ENCODE measurements at regions not wholly inside any gene's neighbourhood (a gene's known extent, or its start where the extent isn't known, plus 50 kb on each side); places are given as distances from the start of the nearest gene placed in this dataset.
A peak's percentile ranks its signal among the peaks of the same experiment; 100 is the strongest.

- DNase-seq (ENCODE audit: low spot score): no peak
- intact Hi-C loops (cut with micrococcal nuclease): no loop called here
- H3K4me1 Mint-ChIP-seq (ENCODE audit: low read depth): peaks cover 8% of the 10 kb centered on the region
- no peak overlapping the region for H3K4me3 Mint-ChIP-seq
- peaks cover 7% of the 10 kb centered on the region for H3K9me3 Mint-ChIP-seq
- no peaks in the 10 kb centered on the region for H3K27me3 Mint-ChIP-seq (ENCODE audit: insufficient read depth)
- no peak overlapping the region for H3K27ac Mint-ChIP-seq
- peaks cover 2% of the 10 kb centered on the region for H3K36me3 Mint-ChIP-seq (ENCODE audit: low read depth)
Observed at GRCh38 chrY:21111313-21111712, 355.4 kb downstream of the RPS4Y2 start.

GRCh38 chrY:21121065-21121464 is 365.2 kb downstream of the RPS4Y2 start:
- H3K4me3 Mint-ChIP-seq: no peak overlapping the region

GRCh38 chrY:21135591-21135990 is 375.5 kb upstream of the RBMY1B start:
- intact Hi-C loops (cut with micrococcal nuclease): loop anchor here (10.0 kb wide), 2 partner anchors 49 to 61 kb away; no protein-coding TSS in a partner anchor
- H3K27me3 Mint-ChIP-seq (ENCODE audit: insufficient read depth): no peaks in the 10 kb centered on the region
- H3K36me3 Mint-ChIP-seq (ENCODE audit: low read depth): no peaks in the 10 kb centered on the region
- peaks cover 6% of the 10 kb centered on the region for H3K4me1 Mint-ChIP-seq (ENCODE audit: low read depth)
- H3K27ac Mint-ChIP-seq: no peak overlapping the region
- H3K9me3 Mint-ChIP-seq: no peaks in the 10 kb centered on the region
- DNase-seq (ENCODE audit: low spot score): no peak
- H3K4me3 Mint-ChIP-seq: no peak overlapping the region

More at GRCh38 chrY:21121065-21121464, 365.2 kb downstream of the RPS4Y2 start:
- Mint-ChIP-seq H3K4me1 (ENCODE audit: low read depth) (no peaks in the 10 kb centered on the region), H3K27ac (no peak overlapping the region), H3K36me3 (ENCODE audit: low read depth) (no peaks in the 10 kb centered on the region), H3K9me3 (peaks cover 8% of the 10 kb centered on the region), H3K27me3 (ENCODE audit: insufficient read depth) (no peaks in the 10 kb centered on the region)
- no peak for DNase-seq (ENCODE audit: low spot score)
- intact Hi-C loops (cut with micrococcal nuclease): no loop called here

GRCh38 chrY:21138056-21138758 is 372.9 kb upstream of the RBMY1B start:
- Mint-ChIP-seq H3K36me3 (ENCODE audit: low read depth) (no peaks in the 10 kb centered on the region), H3K27ac (no peak overlapping the region), H3K9me3 (no peaks in the 10 kb centered on the region), H3K4me3 (peak overlapping the region; percentile 57), H3K4me1 (ENCODE audit: low read depth) (peaks cover 6% of the 10 kb centered on the region), H3K27me3 (ENCODE audit: insufficient read depth) (no peaks in the 10 kb centered on the region)
- intact Hi-C loops (cut with micrococcal nuclease): loop anchor here (10.0 kb wide), 2 partner anchors 47 to 63 kb away; no protein-coding TSS in a partner anchor
- DNase-seq (ENCODE audit: low spot score): no peak

GRCh38 chrY:21146331-21146730 is 364.8 kb upstream of the RBMY1B start:
- intact Hi-C loops (cut with micrococcal nuclease): no loop called here

GRCh38 chrY:21149971-21150370 is 361.2 kb upstream of the RBMY1B start:
- intact Hi-C loops (cut with micrococcal nuclease): no loop called here
- DNase-seq (ENCODE audit: low spot score): no peak
- no peak overlapping the region for H3K27ac Mint-ChIP-seq
- H3K36me3 Mint-ChIP-seq (ENCODE audit: low read depth): peaks cover 3% of the 10 kb centered on the region
- H3K4me1 Mint-ChIP-seq (ENCODE audit: low read depth): no peaks in the 10 kb centered on the region
- peaks cover 3% of the 10 kb centered on the region for H3K9me3 Mint-ChIP-seq
- H3K27me3 Mint-ChIP-seq (ENCODE audit: insufficient read depth): no peaks in the 10 kb centered on the region
- no peak overlapping the region for H3K4me3 Mint-ChIP-seq

More at GRCh38 chrY:21146331-21146730, 364.8 kb upstream of the RBMY1B start:
- H3K4me1 Mint-ChIP-seq (ENCODE audit: low read depth): no peaks in the 10 kb centered on the region
- DNase-seq (ENCODE audit: low spot score): no peak
- H3K36me3 Mint-ChIP-seq (ENCODE audit: low read depth): no peaks in the 10 kb centered on the region
- H3K27ac Mint-ChIP-seq: no peak overlapping the region
- no peaks in the 10 kb centered on the region for H3K9me3 Mint-ChIP-seq
- H3K27me3 Mint-ChIP-seq (ENCODE audit: insufficient read depth): no peaks in the 10 kb centered on the region
- H3K4me3 Mint-ChIP-seq: no peak overlapping the region

- Mint-ChIP-seq H3K36me3 (ENCODE audit: low read depth) (peaks cover 1% of the 10 kb centered on the region), H3K9me3 (peaks cover 22% of the 10 kb centered on the region), H3K27ac (no peak overlapping the region), H3K27me3 (ENCODE audit: insufficient read depth) (no peaks in the 10 kb centered on the region), H3K4me1 (ENCODE audit: low read depth) (peaks cover 5% of the 10 kb centered on the region), H3K4me3 (no peak overlapping the region)
- no peak for DNase-seq (ENCODE audit: low spot score)
- intact Hi-C loops (cut with micrococcal nuclease): no loop called here
Observed at GRCh38 chrY:21169821-21170220, 341.3 kb upstream of the RBMY1B start.

- Mint-ChIP-seq H3K27ac (no peak overlapping the region), H3K4me1 (ENCODE audit: low read depth) (peaks cover 7% of the 10 kb centered on the region), H3K4me3 (no peak overlapping the region), H3K36me3 (ENCODE audit: low read depth) (no peaks in the 10 kb centered on the region), H3K27me3 (ENCODE audit: insufficient read depth) (no peaks in the 10 kb centered on the region), H3K9me3 (peaks cover 26% of the 10 kb centered on the region)
- intact Hi-C loops (cut with micrococcal nuclease): no loop called here
- DNase-seq (ENCODE audit: low spot score): no peak
Observed at GRCh38 chrY:21174697-21175463, 336.3 kb upstream of the RBMY1B start.

- Mint-ChIP-seq H3K4me1 (ENCODE audit: low read depth) (peaks cover 7% of the 10 kb centered on the region), H3K36me3 (ENCODE audit: low read depth) (no peaks in the 10 kb centered on the region)
- intact Hi-C loops (cut with micrococcal nuclease): no loop called here
Observed at GRCh38 chrY:21175505-21175904, 335.6 kb upstream of the RBMY1B start.

GRCh38 chrY:21177306-21177800 is 333.8 kb upstream of the RBMY1B start:
- peaks cover 11% of the 10 kb centered on the region for H3K9me3 Mint-ChIP-seq
- peaks cover 16% of the 10 kb centered on the region for H3K4me1 Mint-ChIP-seq (ENCODE audit: low read depth)
- DNase-seq (ENCODE audit: low spot score): no peak
- H3K36me3 Mint-ChIP-seq (ENCODE audit: low read depth): no peaks in the 10 kb centered on the region
- H3K4me3 Mint-ChIP-seq: no peak overlapping the region
- intact Hi-C loops (cut with micrococcal nuclease): no loop called here
- no peaks in the 10 kb centered on the region for H3K27me3 Mint-ChIP-seq (ENCODE audit: insufficient read depth)
- H3K27ac Mint-ChIP-seq: peak overlapping the region; percentile 36

More at GRCh38 chrY:21175505-21175904, 335.6 kb upstream of the RBMY1B start:
- Mint-ChIP-seq H3K4me3 (no peak overlapping the region), H3K27ac (no peak overlapping the region), H3K27me3 (ENCODE audit: insufficient read depth) (no peaks in the 10 kb centered on the region), H3K9me3 (peaks cover 26% of the 10 kb centered on the region)
- DNase-seq (ENCODE audit: low spot score): no peak

GRCh38 chrY:21178281-21178680 is 332.9 kb upstream of the RBMY1B start:
- Mint-ChIP-seq H3K4me1 (ENCODE audit: low read depth) (peaks cover 16% of the 10 kb centered on the region), H3K36me3 (ENCODE audit: low read depth) (no peaks in the 10 kb centered on the region), H3K27me3 (ENCODE audit: insufficient read depth) (no peaks in the 10 kb centered on the region), H3K4me3 (no peak overlapping the region), H3K9me3 (peaks cover 6% of the 10 kb centered on the region), H3K27ac (no peak overlapping the region)
- no peak for DNase-seq (ENCODE audit: low spot score)
- intact Hi-C loops (cut with micrococcal nuclease): no loop called here

- Mint-ChIP-seq H3K4me1 (ENCODE audit: low read depth) (peaks cover 27% of the 10 kb centered on the region), H3K4me3 (peak overlapping the region; percentile 7)
- intact Hi-C loops (cut with micrococcal nuclease): loop anchor here (5.0 to 10.0 kb wide), 3 partner anchors 46 to 604 kb away; partner anchors contain the start of gene EIF1AY
Observed at GRCh38 chrY:21180921-21181320, 330.2 kb upstream of the RBMY1B start.

GRCh38 chrY:21184271-21184670 is 326.9 kb upstream of the RBMY1B start:
- H3K27me3 Mint-ChIP-seq (ENCODE audit: insufficient read depth): no peaks in the 10 kb centered on the region
- intact Hi-C loops (cut with micrococcal nuclease): loop anchor here (5.0 to 10.0 kb wide), 3 partner anchors 49 to 607 kb away; partner anchors contain the start of gene EIF1AY
- H3K36me3 Mint-ChIP-seq (ENCODE audit: low read depth): no peaks in the 10 kb centered on the region
- DNase-seq (ENCODE audit: low spot score): no peak
- no peak overlapping the region for H3K27ac Mint-ChIP-seq
- no peak overlapping the region for H3K4me3 Mint-ChIP-seq
- H3K4me1 Mint-ChIP-seq (ENCODE audit: low read depth): peaks cover 20% of the 10 kb centered on the region
- no peaks in the 10 kb centered on the region for H3K9me3 Mint-ChIP-seq

More at GRCh38 chrY:21180921-21181320, 330.2 kb upstream of the RBMY1B start:
- Mint-ChIP-seq H3K27me3 (ENCODE audit: insufficient read depth) (no peaks in the 10 kb centered on the region), H3K9me3 (peaks cover 6% of the 10 kb centered on the region), H3K36me3 (ENCODE audit: low read depth) (no peaks in the 10 kb centered on the region), H3K27ac (peak overlapping the region; percentile 55)
- peak; percentile 26 for DNase-seq (ENCODE audit: low spot score)

All from activated T-helper 1 cell treated with anti-CD3 and anti-CD28 coated beads, Interleukin-12 subunit alpha, Interleukin-12 subunit beta, Interleukin-2, Interleukin-4 antibody, amounts not matched to agents 30 ng/mL and 10 ng/mL and 1 ng/mL, durations not matched to agents 14 hours and 24 hours and 36 hours (primary cell).